ENCODE measurements at regions not wholly inside any gene's neighbourhood (a gene's known extent, or its start where the extent isn't known, plus 50 kb on each side); places are given as distances from the start of the nearest gene placed in this dataset.

GRCh38 chr2:136572335-136572734, 193.0 kb upstream of the THSD7B start:
- DNase-seq (ENCODE audit: low spot score) = peak; percentile 12

- no peak for DNase-seq (ENCODE audit: low spot score)
Observed at GRCh38 chr2:136557203-136557602, 208.1 kb upstream of the THSD7B start.

- DNase-seq (ENCODE audit: low spot score) = no peak
Observed at GRCh38 chr2:136550181-136550580, 215.2 kb upstream of the THSD7B start.

GRCh38 chr2:136539355-136539754, 226.0 kb upstream of the THSD7B start:
- DNase-seq (ENCODE audit: low spot score) = no peak

GRCh38 chr2:136538489-136538888, 226.9 kb upstream of the THSD7B start:
- DNase-seq (ENCODE audit: low spot score) = peak; percentile 39

- no peak for DNase-seq (ENCODE audit: low spot score)
Observed at GRCh38 chr2:136534811-136535210, 230.5 kb upstream of the THSD7B start.

- DNase-seq (ENCODE audit: low spot score) = no peak
Observed at GRCh38 chr2:136532171-136532570, 233.2 kb upstream of the THSD7B start.

- DNase-seq (ENCODE audit: low spot score) = no peak
Observed at GRCh38 chr2:136531731-136532130, 233.6 kb upstream of the THSD7B start.

- DNase-seq (ENCODE audit: low spot score) = no peak
Observed at GRCh38 chr2:136530146-136530545, 235.2 kb upstream of the THSD7B start.

GRCh38 chr2:136527560-136527959, 237.8 kb upstream of the THSD7B start:
- no peak for DNase-seq (ENCODE audit: low spot score)

GRCh38 chr2:136522724-136523123, 242.6 kb upstream of the THSD7B start:
- no peak for DNase-seq (ENCODE audit: low spot score)

- no peak for DNase-seq (ENCODE audit: low spot score)
Observed at GRCh38 chr2:136517716-136518115, 247.6 kb upstream of the THSD7B start.

- no peak for DNase-seq (ENCODE audit: low spot score)
Observed at GRCh38 chr2:136510244-136510643, 255.1 kb upstream of the THSD7B start.

GRCh38 chr2:136505462-136505861, 259.9 kb upstream of the THSD7B start:
- no peak for DNase-seq (ENCODE audit: low spot score)

- no peak for DNase-seq (ENCODE audit: low spot score)
Observed at GRCh38 chr2:136502660-136503059, 262.7 kb upstream of the THSD7B start.

GRCh38 chr2:136497709-136498108, 267.6 kb upstream of the THSD7B start:
- DNase-seq (ENCODE audit: low spot score) = no peak

- DNase-seq (ENCODE audit: low spot score) = no peak
Observed at GRCh38 chr2:136496966-136497365, 268.4 kb upstream of the THSD7B start.

- DNase-seq (ENCODE audit: low spot score) = no peak
Observed at GRCh38 chr2:136495636-136496035, 269.7 kb upstream of the THSD7B start.

GRCh38 chr2:136492901-136493300, 272.4 kb upstream of the THSD7B start:
- DNase-seq (ENCODE audit: low spot score) = no peak

- DNase-seq (ENCODE audit: low spot score) = no peak
Observed at GRCh38 chr2:136490100-136490499, 275.2 kb upstream of the THSD7B start.

GRCh38 chr2:136487421-136487820, 277.9 kb upstream of the THSD7B start:
- no peak for DNase-seq (ENCODE audit: low spot score)

GRCh38 chr2:136486115-136486514, 279.2 kb upstream of the THSD7B start:
- DNase-seq (ENCODE audit: low spot score) = no peak

GRCh38 chr2:136482966-136483365, 282.4 kb upstream of the THSD7B start:
- DNase-seq (ENCODE audit: low spot score) = no peak

GRCh38 chr2:136482006-136482405, 283.3 kb upstream of the THSD7B start:
- DNase-seq (ENCODE audit: low spot score) = no peak

- DNase-seq (ENCODE audit: low spot score) = no peak
Observed at GRCh38 chr2:136479696-136480095, 285.6 kb upstream of the THSD7B start.

Data from pons (tissue), 1 donor.